Neural progenitor cell (in vitro differentiated cells): ENCODE measurements at regions not wholly inside any gene's neighbourhood (a gene's known extent, or its start where the extent isn't known, plus 50 kb on each side); places are given as distances from the start of the nearest gene placed in this dataset.

ENCODE experiments used
- DNase-seq: peaks from one replicate; pipeline ENCODE4 v3.0.0-alpha.2; 2016; ENCODE audit warnings: low spot score
- H2AFZ ChIP-seq: fragments of 200-600 bp; sonication (generic); replicated peaks from 2 replicates; pipeline ENCODE4 v1.6.1; 2016; ENCODE audit warnings: antibody characterized with exemption
- H3F3A ChIP-seq: fragments of 200-600 bp; sonication (generic); 2 replicates; pipeline ENCODE4 v1.6.1; 2016; ENCODE audit warnings: antibody characterized with exemption, low read depth
- H3K27ac ChIP-seq: fragments of 200-600 bp; sonication (generic); 2 replicates; pipeline ENCODE4 v1.5.1; 2016; ENCODE audit warnings: mild to moderate bottlenecking
- H3K27me3 ChIP-seq: fragments of 200-600 bp; sonication (generic); 2 replicates; pipeline ENCODE4 v1.6.1; 2016; ENCODE audit warnings: mild to moderate bottlenecking, moderate library complexity
- H3K36me3 ChIP-seq: fragments of 200-600 bp; sonication (generic); 2 replicates; pipeline ENCODE4 v1.5.1; 2016
- H3K4me1 ChIP-seq: fragments of 200-600 bp; sonication (generic); 2 replicates; pipeline ENCODE4 v1.6.1; 2016; ENCODE audit warnings: mixed run types
- H3K4me2 ChIP-seq: fragments of 200-600 bp; sonication (generic); 2 replicates; pipeline ENCODE4 v1.6.1; 2016
- H3K4me3 ChIP-seq: fragments of 200-600 bp; sonication (generic); 2 replicates; pipeline ENCODE4 v1.5.1; 2016
- H3K79me2 ChIP-seq: fragments of 200-600 bp; sonication (generic); 2 replicates; pipeline ENCODE4 v1.6.1; 2016; ENCODE audit warnings: low read depth
- H3K9ac ChIP-seq: fragments of 200-600 bp; sonication (generic); 2 replicates; pipeline ENCODE4 v1.6.1; 2016
- H3K9me3 ChIP-seq: fragments of 200-600 bp; sonication (generic); 2 replicates; pipeline ENCODE4 v1.5.1; 2016; ENCODE audit warnings: low read depth
- H4K20me1 ChIP-seq: fragments of 200-600 bp; sonication (generic); 2 replicates; pipeline ENCODE4 v1.6.1; 2016; ENCODE audit warnings: low read depth
- H3K27ac Mint-ChIP-seq: 3 replicates; pipeline ENCODE4 v1.8.0; 2021; ENCODE audit warnings: mixed read lengths
- H3K27me3 Mint-ChIP-seq: 2 replicates; pipeline ENCODE4 v1.8.0; 2022; ENCODE audit warnings: low read depth, mild to moderate bottlenecking, inconsistent platforms, moderate library complexity, mixed read lengths; ENCODE audit not compliant: insufficient read depth
- H3K36me3 Mint-ChIP-seq: 3 replicates; pipeline ENCODE4 v1.8.0; 2021; ENCODE audit warnings: mixed read lengths
- H3K4me1 Mint-ChIP-seq: 3 replicates; pipeline ENCODE4 v1.8.0; 2021; ENCODE audit warnings: mixed read lengths
- H3K4me3 Mint-ChIP-seq: 3 replicates; pipeline ENCODE4 v1.8.0; 2021; ENCODE audit warnings: mild to moderate bottlenecking, moderate library complexity, mixed read lengths
- H3K9me3 Mint-ChIP-seq: 3 replicates; pipeline ENCODE4 v1.8.0; 2020; ENCODE audit warnings: mixed read lengths
- CTCF ChIP-seq: fragments of 200-600 bp; sonication (generic); IDR thresholded peaks from 2 replicates; pipeline ENCODE4 v1.5.1; 2017; ENCODE audit warnings: antibody characterized with exemption, mild to moderate bottlenecking
- EZH2 ChIP-seq: fragments of 200-600 bp; sonication (generic); IDR thresholded peaks from 2 replicates; pipeline ENCODE4 v1.6.1; 2017; ENCODE audit warnings: antibody characterized with exemption, mild to moderate bottlenecking, moderate library complexity
- EZH2phosphoT487 ChIP-seq: fragments of 200-600 bp; sonication (generic); IDR thresholded peaks from 2 replicates; pipeline ENCODE4 v1.6.1; 2017; ENCODE audit warnings: antibody characterized with exemption

- no peak overlapping the region for H2AFZ ChIP-seq
- H3K27ac ChIP-seq = no peak overlapping the region
- no peak overlapping the region for H3K4me3 Mint-ChIP-seq
- H3K4me3 ChIP-seq = no peak overlapping the region
- H3K4me2 ChIP-seq = no peak overlapping the region
- H4K20me1 ChIP-seq = peaks cover 12% of the 10 kb centered on the region
- TF ChIP-seq EZH2phosphoT487 (no peak), EZH2 (no peak), CTCF (no peak)
- no peaks in the 10 kb centered on the region for H3K9me3 Mint-ChIP-seq
- no peaks in the 10 kb centered on the region for H3F3A ChIP-seq
- H3K79me2 ChIP-seq = peaks cover 90% of the 10 kb centered on the region
- no peak for DNase-seq
- H3K27me3 ChIP-seq = no peaks in the 10 kb centered on the region
- no peaks in the 10 kb centered on the region for H3K27me3 Mint-ChIP-seq
- H3K4me1 ChIP-seq = peaks cover 6% of the 10 kb centered on the region
- no peak overlapping the region for H3K27ac Mint-ChIP-seq
- no peaks in the 10 kb centered on the region for H3K4me1 Mint-ChIP-seq
- peaks cover 10% of the 10 kb centered on the region for H3K36me3 ChIP-seq
- H3K9ac ChIP-seq = no peak overlapping the region
- no peaks in the 10 kb centered on the region for H3K36me3 Mint-ChIP-seq
- no peaks in the 10 kb centered on the region for H3K9me3 ChIP-seq
Observed at GRCh38 chr6:122548820-122549219, 61.4 kb upstream of the PKIB start.

GRCh38 chr6:122553697-122554096, 56.5 kb upstream of the PKIB start:
- TF ChIP-seq EZH2 = no peak
- TF ChIP-seq EZH2phosphoT487 = no peak
- no peak for TF ChIP-seq CTCF
- H3K79me2 ChIP-seq = peaks cover 86% of the 10 kb centered on the region
- DNase-seq = no peak

GRCh38 chr6:122555561-122555960, 54.6 kb upstream of the PKIB start:
- Histone ChIP-seq H3K27ac (no peak overlapping the region), H3K4me3 (no peak overlapping the region), H3F3A (no peaks in the 10 kb centered on the region), H3K9ac (no peak overlapping the region), H3K36me3 (peaks cover 3% of the 10 kb centered on the region), H3K4me1 (peaks cover 6% of the 10 kb centered on the region), H3K9me3 (no peaks in the 10 kb centered on the region), H3K79me2 (peaks cover 87% of the 10 kb centered on the region), H2AFZ (no peak overlapping the region), H3K27me3 (no peaks in the 10 kb centered on the region), H3K4me2 (no peak overlapping the region), H4K20me1 (no peaks in the 10 kb centered on the region)
- Mint-ChIP-seq H3K9me3 (peaks cover 2% of the 10 kb centered on the region), H3K36me3 (no peaks in the 10 kb centered on the region), H3K27me3 (no peaks in the 10 kb centered on the region), H3K27ac (no peak overlapping the region), H3K4me3 (no peak overlapping the region), H3K4me1 (no peaks in the 10 kb centered on the region)
- no peak for DNase-seq
- TF ChIP-seq EZH2phosphoT487 (no peak), CTCF (no peak), EZH2 (no peak)

More at GRCh38 chr6:122553697-122554096, 56.5 kb upstream of the PKIB start:
- Histone ChIP-seq H3K27ac (no peak overlapping the region), H3K36me3 (peaks cover 3% of the 10 kb centered on the region), H3K4me1 (peaks cover 6% of the 10 kb centered on the region), H3K4me3 (no peak overlapping the region), H3F3A (no peaks in the 10 kb centered on the region), H3K9ac (no peak overlapping the region), H3K4me2 (no peak overlapping the region), H3K27me3 (no peaks in the 10 kb centered on the region), H2AFZ (no peak overlapping the region), H3K9me3 (no peaks in the 10 kb centered on the region), H4K20me1 (no peaks in the 10 kb centered on the region)
- H3K9me3 Mint-ChIP-seq = peaks cover under 1% of the 10 kb centered on the region
- H3K36me3 Mint-ChIP-seq = no peaks in the 10 kb centered on the region
- no peak overlapping the region for H3K4me3 Mint-ChIP-seq
- no peaks in the 10 kb centered on the region for H3K27me3 Mint-ChIP-seq
- no peaks in the 10 kb centered on the region for H3K4me1 Mint-ChIP-seq
- H3K27ac Mint-ChIP-seq = no peak overlapping the region
